B cell (primary cell): ENCODE measurements at regions not wholly inside any gene's neighbourhood (a gene's known extent, or its start where the extent isn't known, plus 50 kb on each side); places are given as distances from the start of the nearest gene placed in this dataset.
"Not testable (repeated sequence)": the region's sequence is repeated elsewhere in the genome, so short reads cannot be mapped to it uniquely, and the experiment has no call there.

ENCODE experiments used
- ATAC-seq: fragments of 200-7000 bp; cut with Tn5 transposase; one replicate; pipeline ENCODE4 v1.10.0; 2021; ENCODE audit warnings: low read depth, mild to moderate bottlenecking, moderate number of reproducible peaks, moderate library complexity
- CTCF ChIA-PET: fragments of 350-600 bp; sonication (Branson Sonifier 250); formaldehyde crosslinking; loops from one replicate; lab custom pipeline; 2021; ENCODE audit warnings: antibody characterized with exemption, inconsistent platforms; lab: Charles Lee
- POLR2A ChIA-PET: fragments of 350-600 bp; sonication (Branson Sonifier 250); formaldehyde crosslinking; loops from one replicate; lab custom pipeline; 2021; ENCODE audit warnings: antibody characterized with exemption; lab: Charles Lee
- DNase-seq: peaks from one replicate; pipeline ENCODE4 v3.0.0; 2013
- H2AFZ ChIP-seq: 2 replicates; pipeline ENCODE4 v1.6.1; 2012; ENCODE audit warnings: mild to moderate bottlenecking, low read depth, low read length; ENCODE audit not compliant: insufficient read depth, poor library complexity, severe bottlenecking
- H3K27ac ChIP-seq, 2 donors: 1 replicate in 1 of 2; 2 replicates in 1 of 2; pipeline ENCODE4 v1.5.1; 2012 to 2013; ENCODE audit warnings: low read length in 2 of 2, mild to moderate bottlenecking in 2 of 2, moderate library complexity in 1 of 2
- H3K27me3 ChIP-seq, 4 experiments: fragments of 200-600 bp in 1 of 4; sonication (generic) in 1 of 4; replicated peaks in 1 of 4; 1 replicate in 2 of 4; 2 replicates in 2 of 4; pipeline versions ENCODE4 v1.6.1 to v1.7.0; 2013 to 2016; ENCODE audit warnings: low read length in 3 of 4, mild to moderate bottlenecking in 2 of 4, mixed read lengths in 1 of 4, moderate library complexity in 1 of 4; ENCODE audit not compliant: insufficient read depth in 4 of 4, control insufficient read depth in 3 of 4; ENCODE audit errors: control extremely low read depth in 1 of 4
- H3K36me3 ChIP-seq, 2 experiments: replicated peaks in 1 of 2; 1 replicate in 1 of 2; 2 replicates in 1 of 2; pipeline versions ENCODE4 v1.6.1 to v1.7.1; 2013; ENCODE audit warnings: low read length in 1 of 2; ENCODE audit not compliant: insufficient read depth in 2 of 2, control insufficient read depth in 1 of 2; ENCODE audit errors: control extremely low read depth in 1 of 2, extremely low read depth in 1 of 2
- H3K4me1 ChIP-seq, 2 donors: fragments of 200-600 bp in 1 of 2; sonication (generic) in 1 of 2; 1 replicate in 1 of 2; 2 replicates in 1 of 2; pipeline versions ENCODE4 v1.5.1 to v1.6.1; 2013 to 2017; ENCODE audit warnings: low read length in 2 of 2; ENCODE audit not compliant: control insufficient read depth in 2 of 2, insufficient read depth in 2 of 2
- H3K4me2 ChIP-seq: replicated peaks from 2 replicates; pipeline ENCODE3; 2012; ENCODE audit warnings: mild to moderate bottlenecking, low read depth, low read length; ENCODE audit not compliant: poor library complexity, severe bottlenecking
- H3K4me3 ChIP-seq, 5 experiments: fragments of 200-600 bp in 1 of 5; sonication (generic) in 1 of 5; 1 replicate in 3 of 5; 2 replicates in 2 of 5; pipeline versions ENCODE4 v1.5.1 to v1.7.0; 2011 to 2016; ENCODE audit warnings: low read length in 4 of 5, mild to moderate bottlenecking in 4 of 5, low read depth in 2 of 5, control low read depth in 1 of 5, moderate library complexity in 1 of 5; ENCODE audit not compliant: insufficient read depth in 1 of 5; ENCODE audit errors: control extremely low read depth in 1 of 5, extremely low read depth in 1 of 5
- H3K79me2 ChIP-seq: fragments of 200-600 bp; sonication (generic); one replicate; pipeline ENCODE4 v1.6.0; 2016; ENCODE audit warnings: low read length; ENCODE audit not compliant: control insufficient read depth, insufficient read depth
- H3K9ac ChIP-seq: fragments of 200-600 bp; sonication (generic); 2 replicates; pipeline ENCODE4 v1.6.1; 2017; ENCODE audit warnings: mild to moderate bottlenecking, low read length, moderate library complexity
- H3K9me3 ChIP-seq, 3 donors: one replicate each; pipeline versions ENCODE4 v1.6.1 to v1.7.1; 2013; ENCODE audit warnings: low read length in 2 of 3; ENCODE audit not compliant: control insufficient read depth in 2 of 3, insufficient read depth in 1 of 3; ENCODE audit errors: control extremely low read depth in 1 of 3
- H4K20me1 ChIP-seq: 2 replicates; pipeline ENCODE4 v1.6.0; 2012; ENCODE audit warnings: mild to moderate bottlenecking, low read length; ENCODE audit not compliant: insufficient read depth, control insufficient read depth, poor library complexity, severe bottlenecking
- H3K27ac Mint-ChIP-seq: one replicate; pipeline ENCODE4 v1.8.0; 2021; ENCODE audit warnings: mixed read lengths
- H3K27me3 Mint-ChIP-seq: one replicate; pipeline ENCODE4 v1.8.0; 2021; ENCODE audit warnings: mixed read lengths
- H3K4me1 Mint-ChIP-seq: one replicate; pipeline ENCODE4 v1.8.0; 2021; ENCODE audit warnings: mixed read lengths
- H3K4me3 Mint-ChIP-seq: one replicate; pipeline ENCODE4 v1.8.0; 2021; ENCODE audit warnings: mixed read lengths
- H3K9me3 Mint-ChIP-seq: one replicate; pipeline ENCODE4 v1.8.0; 2022; ENCODE audit warnings: mixed read lengths; ENCODE audit not compliant: insufficient read depth
- EZH2 ChIP-seq: IDR thresholded peaks from 2 replicates; pipeline ENCODE4 v1.6.1; 2012; ENCODE audit warnings: borderline replicate concordance, low read depth, mild to moderate bottlenecking, moderate library complexity, low read length; ENCODE audit not compliant: insufficient read depth, poor library complexity, severe bottlenecking
- WGBS: methylation state at CpG from one replicate; pipeline ENCODE4 v1.1.5; 2013; ENCODE audit warnings: missing lambda C conversion rate; ENCODE audit not compliant: insufficient coverage; 5-methylcytosine and 5-hydroxymethylcytosine counted together
- intact Hi-C: fragments of 100-400 bp; cut with micrococcal nuclease; formaldehyde crosslinking; loops from one replicate; pipeline ENCODE4 v1.10.0; 2022
- TF ChIP-seq, protein P1 (sequence below): fragments of 200-600 bp; IDR thresholded peaks from one replicate; pipeline ENCODE4 v1.8.0; 2022; ENCODE audit warnings: antibody characterized with exemption, mild to moderate bottlenecking

DNA sequence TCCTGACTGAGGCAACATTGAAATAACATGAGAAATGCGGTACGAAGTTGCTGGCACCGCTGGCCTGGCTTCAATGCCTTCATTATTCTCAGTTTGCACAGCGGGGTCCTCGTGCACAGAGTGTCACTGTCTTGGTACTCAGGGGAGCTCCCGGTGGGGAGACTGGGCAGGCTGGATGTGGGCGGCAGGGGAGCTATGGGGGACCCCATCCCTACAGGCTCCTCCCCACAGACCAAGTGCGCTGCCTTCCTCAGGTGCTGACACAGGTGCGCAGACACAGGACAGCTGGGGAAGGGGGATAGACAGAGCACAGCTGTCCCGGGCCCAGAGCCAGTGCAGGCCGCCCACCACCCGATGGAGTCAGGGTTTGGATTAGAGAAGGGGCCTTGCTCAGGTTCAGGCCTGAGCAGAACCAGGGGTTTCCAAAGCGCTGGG is 270.1 kb downstream of the ADGRD1 start:
- DNase-seq (no peak), ATAC-seq (no peak)
- Histone ChIP-seq H3K27ac (no peak overlapping the region), H3K9ac (no peak overlapping the region), H3K4me2 (no peak overlapping the region), H3K79me2 (no peaks in the 10 kb centered on the region), H3K27me3 (peaks cover 0 to 29% (median 4%) of the 10 kb centered on the region in 4 experiments), H3K4me3 (no peak overlapping the region), H3K4me1 (peaks cover 13 to 15% of the 10 kb centered on the region in 2 donors), H4K20me1 (no peaks in the 10 kb centered on the region), H2AFZ (no peak overlapping the region), H3K36me3 (no peaks in the 10 kb centered on the region), H3K9me3 (peaks cover 0 to 9% (median 0%) of the 10 kb centered on the region in 3 donors)
- peaks cover 33% of the 10 kb centered on the region for H3K27me3 Mint-ChIP-seq
- ChIA-PET CTCF (no interaction called here), POLR2A (no interaction called here)
- intact Hi-C loops, result no loop called here
- H3K27ac Mint-ChIP-seq, result no peak overlapping the region
- H3K4me1 Mint-ChIP-seq, result peaks cover 9% of the 10 kb centered on the region
- H3K4me3 Mint-ChIP-seq, result no peak overlapping the region
- WGBS, result 94% methylated on average over 5 of the region's 13 CpGs
- H3K9me3 Mint-ChIP-seq, result no peaks in the 10 kb centered on the region
- TF ChIP-seq, protein P1, sequence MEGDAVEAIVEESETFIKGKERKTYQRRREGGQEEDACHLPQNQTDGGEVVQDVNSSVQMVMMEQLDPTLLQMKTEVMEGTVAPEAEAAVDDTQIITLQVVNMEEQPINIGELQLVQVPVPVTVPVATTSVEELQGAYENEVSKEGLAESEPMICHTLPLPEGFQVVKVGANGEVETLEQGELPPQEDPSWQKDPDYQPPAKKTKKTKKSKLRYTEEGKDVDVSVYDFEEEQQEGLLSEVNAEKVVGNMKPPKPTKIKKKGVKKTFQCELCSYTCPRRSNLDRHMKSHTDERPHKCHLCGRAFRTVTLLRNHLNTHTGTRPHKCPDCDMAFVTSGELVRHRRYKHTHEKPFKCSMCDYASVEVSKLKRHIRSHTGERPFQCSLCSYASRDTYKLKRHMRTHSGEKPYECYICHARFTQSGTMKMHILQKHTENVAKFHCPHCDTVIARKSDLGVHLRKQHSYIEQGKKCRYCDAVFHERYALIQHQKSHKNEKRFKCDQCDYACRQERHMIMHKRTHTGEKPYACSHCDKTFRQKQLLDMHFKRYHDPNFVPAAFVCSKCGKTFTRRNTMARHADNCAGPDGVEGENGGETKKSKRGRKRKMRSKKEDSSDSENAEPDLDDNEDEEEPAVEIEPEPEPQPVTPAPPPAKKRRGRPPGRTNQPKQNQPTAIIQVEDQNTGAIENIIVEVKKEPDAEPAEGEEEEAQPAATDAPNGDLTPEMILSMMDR, result no peak
- TF ChIP-seq EZH2, result no peak

DNA sequence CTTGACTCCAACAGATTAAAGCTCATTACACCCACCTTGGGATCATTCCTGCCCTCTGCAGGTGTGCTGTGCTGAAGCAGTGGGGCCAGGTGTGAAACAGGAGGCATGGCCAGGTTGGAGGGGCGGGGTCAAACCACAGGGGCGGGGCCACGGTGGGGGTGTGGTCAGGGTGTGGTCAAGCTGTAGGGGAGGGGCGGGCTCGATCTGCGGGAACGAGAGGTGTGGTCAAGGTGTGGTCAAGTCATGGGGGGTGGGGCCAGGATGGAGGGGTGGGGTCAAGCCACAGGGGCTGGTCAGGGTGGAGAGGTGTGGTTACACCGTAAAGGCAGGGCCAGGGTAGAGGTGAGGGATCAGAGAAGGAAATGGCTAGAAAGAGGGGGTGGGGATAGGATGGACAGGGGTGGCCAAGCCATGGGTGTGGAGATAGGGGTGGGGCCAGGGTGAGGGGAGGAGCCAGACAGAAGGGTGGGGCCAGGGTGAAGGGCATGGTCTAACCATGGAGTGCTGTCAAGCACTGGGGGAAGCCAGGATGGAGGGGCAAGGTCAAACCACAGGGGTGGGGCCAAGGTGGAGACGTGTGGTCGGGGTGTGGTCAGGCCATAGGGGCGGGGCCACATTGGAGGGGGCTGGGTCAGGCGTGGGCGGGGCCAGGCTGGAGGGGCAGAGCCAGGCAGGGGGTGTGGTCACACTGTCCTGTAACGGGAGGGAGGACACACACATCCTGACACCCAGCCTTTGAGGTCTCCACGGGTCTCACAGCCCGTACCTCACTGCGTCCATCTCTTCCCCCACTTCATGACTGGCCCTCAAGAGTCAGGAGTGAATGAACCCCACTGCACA is 270.7 kb downstream of the ADGRD1 start:
- intact Hi-C loops, H3K9me3 ChIP-seq, H2AFZ ChIP-seq, H3K79me2 ChIP-seq, H3K27ac Mint-ChIP-seq, H3K4me1 Mint-ChIP-seq, H4K20me1 ChIP-seq, H3K4me3 Mint-ChIP-seq, H3K4me3 ChIP-seq, H3K36me3 ChIP-seq, POLR2A ChIA-PET, H3K4me2 ChIP-seq, H3K9ac ChIP-seq, H3K27ac ChIP-seq, CTCF ChIA-PET, H3K9me3 Mint-ChIP-seq, DNase-seq: not testable (repeated sequence)
- H3K27me3 Mint-ChIP-seq, result peaks cover 35% of the 10 kb centered on the region
- WGBS, result 94% methylated on average over 4 of the region's 17 CpGs
- Histone ChIP-seq H3K4me1 (peaks cover 13 to 15% of the 10 kb centered on the region in 2 donors), H3K27me3 (peaks cover 0 to 27% (median 5%) of the 10 kb centered on the region in 4 experiments)
- peak; percentile 17 for ATAC-seq

DNA sequence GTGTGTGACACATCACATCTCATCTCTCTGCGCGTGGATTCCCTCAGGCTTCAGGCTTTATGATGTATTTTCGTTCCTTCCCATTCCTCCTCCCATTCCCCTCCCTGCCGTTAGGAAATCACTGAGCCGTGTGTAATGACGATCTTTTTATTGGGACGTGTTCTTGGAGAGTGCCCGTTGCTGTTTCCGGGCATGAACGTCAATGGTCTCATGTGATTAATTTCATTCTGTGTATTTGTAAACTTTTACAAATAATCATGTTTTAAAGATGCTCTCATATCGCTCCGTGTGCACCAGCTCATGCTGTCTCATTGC is 271.3 kb downstream of the ADGRD1 start:
- H3K9ac ChIP-seq, POLR2A ChIA-PET, ATAC-seq, H3K4me3 ChIP-seq, DNase-seq, H4K20me1 ChIP-seq, H2AFZ ChIP-seq, H3K36me3 ChIP-seq, H3K27ac ChIP-seq, H3K79me2 ChIP-seq, CTCF ChIA-PET, intact Hi-C loops, H3K9me3 Mint-ChIP-seq, H3K4me2 ChIP-seq, H3K4me1 Mint-ChIP-seq, H3K4me3 Mint-ChIP-seq, H3K27ac Mint-ChIP-seq, H3K9me3 ChIP-seq: not testable (repeated sequence)
- Histone ChIP-seq H3K4me1 (peaks cover 13 to 20% of the 10 kb centered on the region in 2 donors), H3K27me3 (peaks cover 0 to 32% (median 5%) of the 10 kb centered on the region in 4 experiments)
- no CpG with 5 or more reads among the region's 12 CpGs for WGBS
- H3K27me3 Mint-ChIP-seq, result peaks cover 39% of the 10 kb centered on the region
